ENCODE measurements at regions not wholly inside any gene's neighbourhood (a gene's known extent, or its start where the extent isn't known, plus 50 kb on each side); places are given as distances from the start of the nearest gene placed in this dataset.
"Not testable (repeated sequence)": the region's sequence is repeated elsewhere in the genome, so short reads cannot be mapped to it uniquely, and the experiment has no call there.

- no peak overlapping the region for H3K4me3 ChIP-seq (ENCODE audit: low read length)
- DNase-seq (ENCODE audit: low read depth), result no peak
- TF ChIP-seq, protein P1, sequence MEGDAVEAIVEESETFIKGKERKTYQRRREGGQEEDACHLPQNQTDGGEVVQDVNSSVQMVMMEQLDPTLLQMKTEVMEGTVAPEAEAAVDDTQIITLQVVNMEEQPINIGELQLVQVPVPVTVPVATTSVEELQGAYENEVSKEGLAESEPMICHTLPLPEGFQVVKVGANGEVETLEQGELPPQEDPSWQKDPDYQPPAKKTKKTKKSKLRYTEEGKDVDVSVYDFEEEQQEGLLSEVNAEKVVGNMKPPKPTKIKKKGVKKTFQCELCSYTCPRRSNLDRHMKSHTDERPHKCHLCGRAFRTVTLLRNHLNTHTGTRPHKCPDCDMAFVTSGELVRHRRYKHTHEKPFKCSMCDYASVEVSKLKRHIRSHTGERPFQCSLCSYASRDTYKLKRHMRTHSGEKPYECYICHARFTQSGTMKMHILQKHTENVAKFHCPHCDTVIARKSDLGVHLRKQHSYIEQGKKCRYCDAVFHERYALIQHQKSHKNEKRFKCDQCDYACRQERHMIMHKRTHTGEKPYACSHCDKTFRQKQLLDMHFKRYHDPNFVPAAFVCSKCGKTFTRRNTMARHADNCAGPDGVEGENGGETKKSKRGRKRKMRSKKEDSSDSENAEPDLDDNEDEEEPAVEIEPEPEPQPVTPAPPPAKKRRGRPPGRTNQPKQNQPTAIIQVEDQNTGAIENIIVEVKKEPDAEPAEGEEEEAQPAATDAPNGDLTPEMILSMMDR (conservative IDR thresholded peaks at IDR 0.05; ENCODE audit: low read depth, low read length), result no peak
Observed at GRCh38 chr16:22719945-22720344, 94.0 kb upstream of the HS3ST2 start.

DNA sequence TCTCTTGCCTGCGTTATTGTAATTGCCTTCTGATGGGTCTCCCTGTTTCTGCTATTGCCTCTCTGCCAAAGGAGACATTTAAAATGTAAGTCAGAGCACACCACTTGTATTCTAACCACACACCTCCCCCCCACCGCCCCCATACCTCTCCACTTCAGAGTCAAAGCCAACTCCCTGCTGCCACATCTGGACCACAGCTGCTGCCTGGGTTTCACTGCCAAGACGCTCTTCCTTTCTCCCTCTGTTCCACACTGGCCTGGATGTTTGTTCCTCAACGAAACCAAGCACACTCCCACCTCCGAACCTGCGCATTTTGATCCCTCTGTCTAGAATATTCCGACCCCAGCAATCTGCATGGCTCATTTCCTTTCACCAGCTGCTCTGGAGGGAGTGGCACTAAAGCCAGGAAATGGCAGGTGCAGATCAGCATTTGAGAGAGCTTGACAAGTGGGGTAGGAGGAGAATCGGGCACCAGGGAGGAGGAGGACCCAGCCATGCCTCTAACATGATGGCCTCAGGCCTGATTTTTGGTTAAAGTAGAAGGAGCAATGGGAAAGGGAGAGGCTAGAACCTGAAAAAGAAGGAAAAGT, 92.4 kb upstream of the HS3ST2 start:
- no peak for DNase-seq (ENCODE audit: low read depth)
- TF ChIP-seq, protein P1 (conservative IDR thresholded peaks at IDR 0.05; ENCODE audit: low read depth, low read length), result no peak
- H3K4me3 ChIP-seq (ENCODE audit: low read length), result no peak overlapping the region

- not testable (repeated sequence) for H3K4me3 ChIP-seq (ENCODE audit: low read length); DNase-seq (ENCODE audit: low read depth)
Observed at GRCh38 chr16:22722551-22723541, 91.1 kb upstream of the HS3ST2 start.

DNA sequence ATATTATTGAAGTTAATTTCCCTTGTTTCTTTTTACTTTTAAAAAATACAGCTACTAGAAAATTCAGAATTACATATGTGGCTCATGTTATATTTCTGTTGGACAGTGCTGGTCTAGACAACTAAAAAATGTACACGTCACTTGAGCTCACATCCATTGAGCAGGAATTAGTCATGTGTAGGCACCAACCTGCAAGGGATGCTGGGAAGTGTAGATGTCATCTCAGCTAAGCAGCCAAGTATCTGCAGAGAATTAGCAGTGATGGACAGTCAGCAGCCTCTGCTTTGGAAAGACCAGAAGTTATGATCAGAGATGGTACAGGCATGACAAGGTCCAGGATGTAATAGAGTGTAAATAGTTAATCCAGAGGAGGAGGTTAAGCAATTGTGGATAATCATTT, 87.1 kb upstream of the HS3ST2 start:
- TF ChIP-seq, protein P1 (conservative IDR thresholded peaks at IDR 0.05; ENCODE audit: low read depth, low read length), result no peak
- DNase-seq (ENCODE audit: low read depth), result no peak
- no peak overlapping the region for H3K4me3 ChIP-seq (ENCODE audit: low read length)

DNA sequence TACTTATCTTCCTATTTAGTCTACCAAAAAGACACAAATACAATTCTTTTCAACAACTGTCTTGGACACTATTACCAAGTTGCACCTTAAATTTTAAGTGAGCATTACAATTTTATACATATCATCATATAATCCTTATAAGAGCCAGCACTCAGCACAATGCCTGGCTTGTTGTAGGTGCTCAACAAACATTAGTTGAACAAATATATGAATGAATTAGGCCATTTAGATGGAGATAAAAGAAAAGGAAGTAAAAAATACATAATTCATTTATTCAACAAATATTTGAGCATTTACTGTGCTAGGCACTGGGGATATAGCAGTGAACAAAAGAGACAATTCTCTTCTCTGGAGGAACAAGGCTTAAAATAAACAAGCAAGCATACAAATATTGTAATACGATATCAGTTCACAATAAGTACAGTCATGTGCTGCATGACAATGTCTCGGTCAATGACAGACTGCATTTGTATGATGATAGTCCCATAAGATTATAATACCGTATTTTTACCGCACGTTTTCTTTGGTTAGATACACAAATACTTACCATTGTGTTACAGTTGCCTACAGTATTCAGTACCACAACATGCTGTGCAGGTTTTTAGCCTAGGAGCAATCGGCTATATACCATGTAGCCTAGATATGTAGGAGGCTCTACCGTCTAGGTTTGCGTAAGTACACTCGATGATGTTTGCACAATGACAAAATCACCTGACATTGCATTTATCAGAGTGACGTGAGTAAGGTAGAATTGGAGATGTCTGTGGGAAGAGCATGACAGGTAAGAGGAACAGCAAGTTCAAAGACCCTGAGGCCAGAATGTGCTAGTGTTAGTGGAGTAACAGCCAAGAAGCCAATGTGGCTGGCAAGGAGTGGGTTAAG, 86.4 kb upstream of the HS3ST2 start:
- no peak overlapping the region for H3K4me3 ChIP-seq (ENCODE audit: low read length)
- DNase-seq (ENCODE audit: low read depth), result no peak
- TF ChIP-seq, protein P1 (conservative IDR thresholded peaks at IDR 0.05; ENCODE audit: low read depth, low read length), result no peak

GRCh38 chr16:22728167-22728836, 85.7 kb upstream of the HS3ST2 start:
- no peak overlapping the region for H3K4me3 ChIP-seq (ENCODE audit: low read length)
- no peak for DNase-seq (ENCODE audit: low read depth)
- TF ChIP-seq, protein P1 (conservative IDR thresholded peaks at IDR 0.05; ENCODE audit: low read depth, low read length), result no peak

All from retinal pigment epithelial cell (primary cell).